Colonic mucosa (tissue), 4 donors: ENCODE measurements at regions not wholly inside any gene's neighbourhood (a gene's known extent, or its start where the extent isn't known, plus 50 kb on each side); places are given as distances from the start of the nearest gene placed in this dataset.

Experiments
- DNase-seq: peaks from one replicate; pipeline ENCODE4 v3.0.0-alpha.2; 2020
- H3K27ac ChIP-seq: fragments of 200-600 bp; one replicate; pipeline ENCODE4 v1.8.0; 2021
- H3K27me3 ChIP-seq: fragments of 200-600 bp; one replicate; pipeline ENCODE4 v1.8.0; 2021
- H3K36me3 ChIP-seq: fragments of 200-600 bp; one replicate; pipeline ENCODE4 v1.8.0; 2021
- H3K4me1 ChIP-seq: fragments of 200-600 bp; one replicate; pipeline ENCODE4 v1.8.0; 2021; ENCODE audit warnings: mild to moderate bottlenecking
- H3K4me3 ChIP-seq: fragments of 200-600 bp; one replicate; pipeline ENCODE4 v1.8.0; 2021
- H3K9ac ChIP-seq, 2 donors: one replicate each; pipeline ENCODE4 v1.7.0; 2013; ENCODE audit warnings: control low read depth in 2 of 2, low read depth in 2 of 2, low read length in 2 of 2
- H3K9me3 ChIP-seq: fragments of 200-600 bp; one replicate; pipeline ENCODE4 v1.8.0; 2021
- CTCF ChIP-seq: fragments of 200-600 bp; IDR thresholded peaks from one replicate; pipeline ENCODE4 v1.8.0; 2022; ENCODE audit warnings: antibody characterized with exemption, mild to moderate bottlenecking
- intact Hi-C: fragments of 100-400 bp; cut with DNase I; formaldehyde crosslinking; loops from one replicate; pipeline ENCODE4 v1.14.1; 2022
- donor health status: healthy.
- donor health status: DM: no; HTN: no; CAD: no.
- donor health status: DM: no; HTN: no; CAD: no.

DNA sequence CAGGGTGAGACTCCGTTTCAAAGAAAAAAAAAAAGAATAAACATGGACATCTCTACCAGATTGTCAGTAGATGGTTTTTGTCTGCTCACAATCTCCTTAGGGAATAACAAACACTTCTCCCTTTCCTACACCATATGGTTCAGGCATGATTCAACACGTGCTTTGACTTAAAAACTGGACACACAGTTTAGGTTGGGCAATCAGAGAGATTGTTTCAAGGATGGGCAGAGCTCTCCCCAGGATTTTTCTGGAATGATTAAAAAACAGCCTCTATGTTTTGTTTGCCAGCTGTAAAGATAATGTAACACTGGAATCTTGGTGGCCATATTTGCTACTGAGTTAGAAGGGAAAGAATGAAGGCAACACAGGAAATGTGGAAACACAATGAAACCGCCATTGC, 150.1 kb upstream of the TSC22D1 start:
- Histone ChIP-seq H3K36me3 (no peaks in the 10 kb centered on the region), H3K9me3 (no peaks in the 10 kb centered on the region), H3K27ac (no peak overlapping the region), H3K4me1 (no peaks in the 10 kb centered on the region), H3K4me3 (no peak overlapping the region), H3K27me3 (no peaks in the 10 kb centered on the region), H3K9ac (no peak overlapping the region)
- no peak for TF ChIP-seq CTCF
- no peak for DNase-seq
- intact Hi-C loops = no loop called here

- Histone ChIP-seq H3K36me3 (no peaks in the 10 kb centered on the region), H3K4me1 (no peaks in the 10 kb centered on the region), H3K27me3 (no peaks in the 10 kb centered on the region), H3K9me3 (no peaks in the 10 kb centered on the region), H3K4me3 (no peak overlapping the region), H3K9ac (no peak overlapping the region), H3K27ac (no peak overlapping the region)
- intact Hi-C loops = no loop called here
- TF ChIP-seq CTCF = no peak
- no peak for DNase-seq
These were observed 143.9 kb upstream of the TSC22D1 start for GRCh38 chr13:44719857-44720671.

- Histone ChIP-seq H3K36me3 (no peaks in the 10 kb centered on the region), H3K4me3 (no peak overlapping the region), H3K9me3 (no peaks in the 10 kb centered on the region), H3K4me1 (no peaks in the 10 kb centered on the region), H3K27me3 (no peaks in the 10 kb centered on the region), H3K27ac (no peak overlapping the region), H3K9ac (no peak overlapping the region)
- no peak for TF ChIP-seq CTCF
- intact Hi-C loops = no loop called here
- DNase-seq = no peak
These were observed 142.3 kb upstream of the TSC22D1 start for GRCh38 chr13:44718467-44718866.

- TF ChIP-seq CTCF = no peak
- intact Hi-C loops = no loop called here
- H3K27me3 ChIP-seq = no peaks in the 10 kb centered on the region
- H3K36me3 ChIP-seq = no peaks in the 10 kb centered on the region
- no peaks in the 10 kb centered on the region for H3K4me1 ChIP-seq
- H3K4me3 ChIP-seq = no peak overlapping the region
- H3K27ac ChIP-seq = no peak overlapping the region
- H3K9ac ChIP-seq = no peak overlapping the region
- H3K9me3 ChIP-seq = no peaks in the 10 kb centered on the region
- DNase-seq = no peak
These were observed 139.4 kb upstream of the TSC22D1 start for GRCh38 chr13:44715287-44716230.

DNA sequence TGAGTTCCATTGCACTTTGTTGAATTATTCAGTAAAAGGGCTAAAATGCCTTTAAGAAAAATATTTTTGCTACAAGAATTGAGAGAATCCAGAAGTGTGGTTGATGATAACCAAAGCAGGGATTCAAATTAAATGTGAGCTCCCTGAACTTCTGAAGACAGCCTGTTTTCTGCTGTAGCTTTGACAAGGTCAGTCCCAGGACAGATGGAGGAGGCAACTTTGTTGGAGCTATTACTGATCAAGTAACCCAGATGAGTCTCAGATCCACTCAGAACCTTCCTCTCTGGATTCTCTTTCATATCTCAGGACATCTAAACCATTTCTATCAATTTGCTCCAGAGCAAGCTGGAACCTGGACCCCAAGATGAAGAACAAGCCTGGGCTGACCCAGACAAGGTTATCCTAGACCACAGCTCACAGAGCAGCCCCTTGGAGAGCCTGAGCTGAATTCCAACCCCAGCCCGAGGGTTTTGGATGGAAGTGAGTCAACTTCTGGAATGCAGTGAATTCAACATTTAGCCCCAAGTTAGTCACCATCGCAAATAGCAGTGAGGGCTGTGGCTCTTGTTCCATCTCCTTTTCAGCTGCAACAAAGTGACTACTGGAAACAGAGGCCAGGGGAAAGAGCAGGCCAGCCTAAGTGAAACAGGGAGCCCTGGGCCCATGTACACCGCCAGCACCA, 137.8 kb upstream of the TSC22D1 start:
- intact Hi-C loops = no loop called here

More for the DNA sequence above, 137.8 kb upstream of the TSC22D1 start:
- Histone ChIP-seq H3K4me3 (no peak overlapping the region), H3K27ac (no peak overlapping the region), H3K27me3 (no peaks in the 10 kb centered on the region), H3K9ac (no peak overlapping the region), H3K9me3 (no peaks in the 10 kb centered on the region), H3K4me1 (no peaks in the 10 kb centered on the region), H3K36me3 (no peaks in the 10 kb centered on the region)
- DNase-seq = no peak
- TF ChIP-seq CTCF = no peak
